Neural progenitor cell (in vitro differentiated cells): ENCODE measurements at regions not wholly inside any gene's neighbourhood (a gene's known extent, or its start where the extent isn't known, plus 50 kb on each side); places are given as distances from the start of the nearest gene placed in this dataset.

ENCODE experiments used
- CTCF ChIP-seq: fragments of 200-600 bp; sonication (generic); IDR thresholded peaks from 2 replicates; pipeline ENCODE4 v1.5.1; 2017; ENCODE audit warnings: antibody characterized with exemption, mild to moderate bottlenecking
- EZH2 ChIP-seq: fragments of 200-600 bp; sonication (generic); IDR thresholded peaks from 2 replicates; pipeline ENCODE4 v1.6.1; 2017; ENCODE audit warnings: antibody characterized with exemption, mild to moderate bottlenecking, moderate library complexity

DNA sequence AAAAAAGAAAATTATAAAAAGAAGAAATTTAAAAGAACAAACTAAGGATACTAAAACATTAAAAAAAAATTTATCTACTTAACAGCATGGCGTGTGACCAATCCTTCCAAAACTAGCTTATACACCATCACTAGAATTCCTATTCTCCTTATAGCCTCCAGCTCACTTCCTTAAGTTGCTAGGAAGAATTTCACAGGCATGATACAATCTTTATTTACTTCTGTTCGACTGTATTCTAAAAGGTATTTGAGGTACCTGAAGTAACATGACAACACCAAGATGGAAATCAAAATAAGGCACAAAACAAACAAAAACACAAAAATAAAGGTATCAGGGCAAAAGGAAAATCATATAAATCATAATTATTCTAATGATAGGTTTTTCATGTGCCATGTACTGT lies 360.7 kb downstream of the FIGN start:
- TF ChIP-seq EZH2 (no peak), CTCF (no peak)
